ENCODE measurements at regions not wholly inside any gene's neighbourhood (a gene's known extent, or its start where the extent isn't known, plus 50 kb on each side); places are given as distances from the start of the nearest gene placed in this dataset.

DNA sequence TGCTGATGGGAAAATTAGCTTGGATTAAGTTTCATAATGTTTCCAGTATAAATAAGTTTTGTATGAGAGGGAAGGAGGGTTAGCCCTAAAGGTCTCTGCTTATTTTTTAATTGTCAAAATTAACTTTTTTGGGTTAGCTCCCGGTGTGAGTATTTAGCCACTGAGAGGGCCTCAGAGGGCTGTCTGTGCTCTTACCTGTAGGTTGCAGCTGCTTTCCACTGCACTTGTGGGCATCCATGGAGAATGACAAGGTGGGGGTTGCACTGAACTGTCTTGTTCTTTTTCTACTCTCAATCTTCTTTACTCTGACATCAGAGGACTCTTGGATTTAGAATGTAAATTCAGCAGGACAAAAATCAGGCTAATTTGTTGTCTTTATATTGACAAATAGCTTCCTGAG is 81.4 kb downstream of the CD164 start (continued):
- TF ChIP-seq, protein P1, sequence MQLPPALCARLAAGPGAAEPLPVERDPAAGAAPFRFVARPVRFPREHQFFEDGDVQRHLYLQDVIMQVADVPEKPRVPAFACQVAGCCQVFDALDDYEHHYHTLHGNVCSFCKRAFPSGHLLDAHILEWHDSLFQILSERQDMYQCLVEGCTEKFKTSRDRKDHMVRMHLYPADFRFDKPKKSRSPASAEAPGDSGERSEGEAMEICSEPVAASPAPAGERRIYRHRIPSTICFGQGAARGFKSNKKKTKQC (CRISPR knock-in tag; IDR thresholded peaks at IDR 0.05) = no peak
- TF ChIP-seq SP1 (CRISPR knock-in tag; IDR thresholded peaks at IDR 0.05) = no peak
- no peak for TF ChIP-seq ZNF766 (CRISPR knock-in tag; conservative IDR thresholded peaks at IDR 0.05)

DNA sequence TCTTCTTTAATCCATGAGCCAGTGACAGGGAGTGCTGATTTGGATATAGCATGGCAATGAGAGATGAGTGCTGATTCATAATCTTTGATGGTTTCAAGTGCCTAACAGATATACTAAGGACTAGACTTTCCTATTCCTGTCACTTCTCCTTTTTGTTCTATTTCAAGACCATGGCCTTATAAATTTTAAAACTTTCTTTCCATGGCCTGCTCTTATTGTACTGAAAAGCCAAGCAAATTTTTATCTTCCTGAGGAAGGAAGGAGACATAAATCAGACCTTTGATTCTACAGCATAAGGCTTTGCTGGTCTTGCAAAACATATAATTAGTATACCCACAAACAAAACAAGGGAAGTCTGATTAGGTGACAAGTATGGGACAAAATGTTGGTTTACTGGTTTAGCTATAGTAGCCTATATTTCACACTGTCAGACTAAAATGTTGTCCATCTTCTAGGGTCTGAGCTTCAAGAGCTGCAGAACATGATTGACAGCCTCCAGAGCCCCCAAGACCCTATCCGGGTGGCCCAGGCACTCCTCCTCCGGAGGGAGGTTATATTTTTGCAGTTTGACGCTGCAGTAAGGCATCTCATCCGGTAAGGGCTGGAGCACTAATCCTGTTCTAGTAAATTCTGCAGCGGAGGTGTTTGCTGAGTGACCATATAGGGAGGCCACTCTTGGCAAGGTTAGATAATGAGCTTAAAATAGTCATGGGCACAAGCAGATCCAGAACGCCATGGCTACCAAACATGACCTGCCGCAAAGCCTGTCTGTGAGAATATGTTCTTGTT is 82.3 kb downstream of the CD164 start:
- Histone ChIP-seq H3K9ac (ENCODE audit: insufficient read depth in 1 of 2, low read depth in 2 of 2, low read length in 2 of 2) (peak overlapping the region; percentile 14 to 22; a peak in 2 of 4 replicates), H2AFZ (ENCODE audit: low read depth, low read length) (peak overlapping the region; percentile 80), H3K4me1 (replicated peaks in 1 of 2; ENCODE audit: control insufficient read depth in 2 of 2, insufficient read depth in 2 of 2, low read length in 2 of 2) (peaks cover 32 to 97% of the 10 kb centered on the region in 2 experiments), H3K4me2 (ENCODE audit: insufficient read depth, low read length) (peak overlapping the region; percentile 41), H3K27me3 (ENCODE audit: control insufficient read depth in 2 of 2, insufficient read depth in 2 of 2, low read length in 2 of 2) (no peaks in the 10 kb centered on the region), H3K79me2 (ENCODE audit: control insufficient read depth, insufficient read depth, low read length) (no peaks in the 10 kb centered on the region), H4K20me1 (replicated peaks; ENCODE audit: control insufficient read depth, insufficient read depth, low read length) (no peaks in the 10 kb centered on the region), H3K27ac (ENCODE audit: extremely low read depth, low read depth, low read length) (peak overlapping the region; percentile 48), H3K9me1 (ENCODE audit: control insufficient read depth, insufficient read depth, low read length) (no peaks in the 10 kb centered on the region), H3K36me3 (ENCODE audit: control insufficient read depth, insufficient read depth, low read length) (no peaks in the 10 kb centered on the region), H3K9me3 (replicated peaks; ENCODE audit: control insufficient read depth, insufficient read depth, low read depth, low read length) (no peaks in the 10 kb centered on the region), H3K4me3 (no peak overlapping the region)
- FAIRE-seq = no peak
- BruUV-seq (replicated peaks) = no TSS peak
- in situ Hi-C loops (cut with MboI) = no loop called here
- DNase-seq (ENCODE audit: extremely low read depth in 1 of 4, low spot score in 3 of 4) = peak in 2 of 4 experiments; percentile 42 to 58
- ChIA-PET POLR2A (interaction anchor here (1.1 to 1.4 kb wide), 3 partner anchors 10 to 82 kb away, joined by 3 read pairs; partner anchors contain the start of gene CD164), CTCF (ENCODE audit: low intra/inter-chr PET ratio) (no interaction called here)
- intact Hi-C loops (cut with micrococcal nuclease) = loop anchor here (5.0 kb wide), 1 partner anchor 203 kb away; the partner anchor contains the start of gene CEP57L1
- peak; percentile 14 for ATAC-seq
- 18% methylated on average over 7 of the region's 7 CpGs for WGBS (ENCODE audit: insufficient coverage, low coverage, missing lambda C conversion rate)
- TF ChIP-seq, protein P2, sequence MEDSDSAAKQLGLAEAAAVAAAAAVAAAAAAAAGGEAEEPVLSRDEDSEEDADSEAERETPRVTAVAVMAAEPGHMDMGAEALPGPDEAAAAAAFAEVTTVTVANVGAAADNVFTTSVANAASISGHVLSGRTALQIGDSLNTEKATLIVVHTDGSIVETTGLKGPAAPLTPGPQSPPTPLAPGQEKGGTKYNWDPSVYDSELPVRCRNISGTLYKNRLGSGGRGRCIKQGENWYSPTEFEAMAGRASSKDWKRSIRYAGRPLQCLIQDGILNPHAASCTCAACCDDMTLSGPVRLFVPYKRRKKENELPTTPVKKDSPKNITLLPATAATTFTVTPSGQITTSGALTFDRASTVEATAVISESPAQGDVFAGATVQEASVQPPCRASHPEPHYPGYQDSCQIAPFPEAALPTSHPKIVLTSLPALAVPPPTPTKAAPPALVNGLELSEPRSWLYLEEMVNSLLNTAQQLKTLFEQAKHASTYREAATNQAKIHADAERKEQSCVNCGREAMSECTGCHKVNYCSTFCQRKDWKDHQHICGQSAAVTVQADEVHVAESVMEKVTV (CRISPR knock-in tag; IDR thresholded peaks at IDR 0.05) = no peak
- TF ChIP-seq IFI16 (CRISPR knock-in tag; IDR thresholded peaks at IDR 0.05) (no peak), EP400 (IDR thresholded peaks at IDR 0.05) (no peak), CBFA2T3 (IDR thresholded peaks at IDR 0.05) (peak; percentile 13; the same call in 1 of the 2 replicates), MCM2 (IDR thresholded peaks at IDR 0.05; ENCODE audit: low read depth) (no peak), FOXM1 (IDR thresholded peaks at IDR 0.05; ENCODE audit: low read depth) (no peak), FOXM1 (CRISPR knock-in tag; IDR thresholded peaks at IDR 0.05; ENCODE audit: low read depth) (no peak), SRF (CRISPR knock-in tag; IDR thresholded peaks at IDR 0.05) (peak in 1 of 2 experiments; percentile 86; a peak in 2 of 4 replicates), COPS2 (conservative IDR thresholded peaks at IDR 0.05) (no peak), TRIM24 (IDR thresholded peaks at IDR 0.05) (no peak)
- TF ChIP-seq, protein P3, sequence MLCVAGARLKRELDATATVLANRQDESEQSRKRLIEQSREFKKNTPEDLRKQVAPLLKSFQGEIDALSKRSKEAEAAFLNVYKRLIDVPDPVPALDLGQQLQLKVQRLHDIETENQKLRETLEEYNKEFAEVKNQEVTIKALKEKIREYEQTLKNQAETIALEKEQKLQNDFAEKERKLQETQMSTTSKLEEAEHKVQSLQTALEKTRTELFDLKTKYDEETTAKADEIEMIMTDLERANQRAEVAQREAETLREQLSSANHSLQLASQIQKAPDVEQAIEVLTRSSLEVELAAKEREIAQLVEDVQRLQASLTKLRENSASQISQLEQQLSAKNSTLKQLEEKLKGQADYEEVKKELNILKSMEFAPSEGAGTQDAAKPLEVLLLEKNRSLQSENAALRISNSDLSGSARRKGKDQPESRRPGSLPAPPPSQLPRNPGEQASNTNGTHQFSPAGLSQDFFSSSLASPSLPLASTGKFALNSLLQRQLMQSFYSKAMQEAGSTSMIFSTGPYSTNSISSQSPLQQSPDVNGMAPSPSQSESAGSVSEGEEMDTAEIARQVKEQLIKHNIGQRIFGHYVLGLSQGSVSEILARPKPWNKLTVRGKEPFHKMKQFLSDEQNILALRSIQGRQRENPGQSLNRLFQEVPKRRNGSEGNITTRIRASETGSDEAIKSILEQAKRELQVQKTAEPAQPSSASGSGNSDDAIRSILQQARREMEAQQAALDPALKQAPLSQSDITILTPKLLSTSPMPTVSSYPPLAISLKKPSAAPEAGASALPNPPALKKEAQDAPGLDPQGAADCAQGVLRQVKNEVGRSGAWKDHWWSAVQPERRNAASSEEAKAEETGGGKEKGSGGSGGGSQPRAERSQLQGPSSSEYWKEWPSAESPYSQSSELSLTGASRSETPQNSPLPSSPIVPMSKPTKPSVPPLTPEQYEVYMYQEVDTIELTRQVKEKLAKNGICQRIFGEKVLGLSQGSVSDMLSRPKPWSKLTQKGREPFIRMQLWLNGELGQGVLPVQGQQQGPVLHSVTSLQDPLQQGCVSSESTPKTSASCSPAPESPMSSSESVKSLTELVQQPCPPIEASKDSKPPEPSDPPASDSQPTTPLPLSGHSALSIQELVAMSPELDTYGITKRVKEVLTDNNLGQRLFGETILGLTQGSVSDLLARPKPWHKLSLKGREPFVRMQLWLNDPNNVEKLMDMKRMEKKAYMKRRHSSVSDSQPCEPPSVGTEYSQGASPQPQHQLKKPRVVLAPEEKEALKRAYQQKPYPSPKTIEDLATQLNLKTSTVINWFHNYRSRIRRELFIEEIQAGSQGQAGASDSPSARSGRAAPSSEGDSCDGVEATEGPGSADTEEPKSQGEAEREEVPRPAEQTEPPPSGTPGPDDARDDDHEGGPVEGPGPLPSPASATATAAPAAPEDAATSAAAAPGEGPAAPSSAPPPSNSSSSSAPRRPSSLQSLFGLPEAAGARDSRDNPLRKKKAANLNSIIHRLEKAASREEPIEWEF (CRISPR knock-in tag; IDR thresholded peaks at IDR 0.05) = no peak

Data from K562 (cell line).